Mesendoderm (in vitro differentiated cells): ENCODE measurements at regions not wholly inside any gene's neighbourhood (a gene's known extent, or its start where the extent isn't known, plus 50 kb on each side); places are given as distances from the start of the nearest gene placed in this dataset.

Source experiments
- DNase-seq: peaks from one replicate; pipeline ENCODE4 v3.0.0; 2013
- H2AK5ac ChIP-seq: 2 replicates; pipeline ENCODE4 v1.6.1; 2013; ENCODE audit warnings: low read length, inconsistent platforms
- H2BK120ac ChIP-seq: 2 replicates; pipeline ENCODE4 v1.6.1; 2013; ENCODE audit warnings: low read depth, mild to moderate bottlenecking, low read length, moderate library complexity, mixed read lengths
- H2BK15ac ChIP-seq: replicated peaks from 2 replicates; pipeline ENCODE4 v1.6.1; 2013; ENCODE audit warnings: low read depth, mild to moderate bottlenecking, moderate library complexity
- H2BK5ac ChIP-seq: 2 replicates; pipeline ENCODE4 v1.6.1; 2013; ENCODE audit warnings: low read length, inconsistent platforms
- H3K18ac ChIP-seq: 2 replicates; pipeline ENCODE4 v1.6.1; 2013; ENCODE audit warnings: mild to moderate bottlenecking, low read length, mixed read lengths
- H3K23ac ChIP-seq: one replicate; pipeline ENCODE4 v1.6.1; 2013; ENCODE audit warnings: low read length
- H3K27ac ChIP-seq: 2 replicates; pipeline ENCODE4 v1.5.1; 2013; ENCODE audit warnings: low read depth, mild to moderate bottlenecking, inconsistent platforms, low read length, moderate library complexity
- H3K27me3 ChIP-seq: 2 replicates; pipeline ENCODE4 v1.6.1; 2013; ENCODE audit warnings: low read length, control low read depth, mild to moderate bottlenecking, inconsistent platforms; ENCODE audit not compliant: insufficient read depth, poor library complexity
- H3K36me3 ChIP-seq: 2 replicates; pipeline ENCODE4 v1.6.1; 2013; ENCODE audit warnings: low read length, inconsistent platforms; ENCODE audit not compliant: control insufficient read depth, insufficient read depth
- H3K4ac ChIP-seq: one replicate; pipeline ENCODE4 v1.6.1; 2013; ENCODE audit warnings: low read depth, mild to moderate bottlenecking, low read length, moderate library complexity
- H3K4me1 ChIP-seq: 2 replicates; pipeline ENCODE4 v1.6.1; 2013; ENCODE audit warnings: low read depth, low read length, inconsistent platforms; ENCODE audit not compliant: control insufficient read depth
- H3K4me2 ChIP-seq: 2 replicates; pipeline ENCODE4 v1.6.1; 2013; ENCODE audit warnings: low read length
- H3K4me3 ChIP-seq: 2 replicates; pipeline ENCODE4 v1.5.1; 2013; ENCODE audit warnings: mild to moderate bottlenecking, low read length
- H3K56ac ChIP-seq: one replicate; pipeline ENCODE4 v1.6.1; 2013; ENCODE audit warnings: low read length
- H3K79me1 ChIP-seq: 2 replicates; pipeline ENCODE4 v1.6.1; 2013; ENCODE audit warnings: low read length, inconsistent platforms
- H3K79me2 ChIP-seq: 2 replicates; pipeline ENCODE4 v1.6.1; 2013; ENCODE audit warnings: mild to moderate bottlenecking, low read length; ENCODE audit not compliant: control insufficient read depth, insufficient read depth
- H3K9ac ChIP-seq: 2 replicates; pipeline ENCODE4 v1.6.1; 2013; ENCODE audit warnings: low read length, inconsistent platforms
- H4K5ac ChIP-seq: one replicate; pipeline ENCODE4 v1.6.1; 2013; ENCODE audit warnings: low read length
- H4K8ac ChIP-seq: one replicate; pipeline ENCODE4 v1.6.1; 2013; ENCODE audit warnings: low read depth, mild to moderate bottlenecking, control low read depth, low read length, moderate library complexity
- WGBS: extraction: QIAGEN DNeasy Blood & Tissue Kit; methylation state at CpG from one replicate; pipeline ENCODE4 v1.1.7; 2013; ENCODE audit warnings: low lambda C conversion rate, missing lambda C conversion rate; ENCODE audit not compliant: insufficient coverage; ENCODE audit errors: extremely low coverage; 5-methylcytosine and 5-hydroxymethylcytosine counted together

DNA sequence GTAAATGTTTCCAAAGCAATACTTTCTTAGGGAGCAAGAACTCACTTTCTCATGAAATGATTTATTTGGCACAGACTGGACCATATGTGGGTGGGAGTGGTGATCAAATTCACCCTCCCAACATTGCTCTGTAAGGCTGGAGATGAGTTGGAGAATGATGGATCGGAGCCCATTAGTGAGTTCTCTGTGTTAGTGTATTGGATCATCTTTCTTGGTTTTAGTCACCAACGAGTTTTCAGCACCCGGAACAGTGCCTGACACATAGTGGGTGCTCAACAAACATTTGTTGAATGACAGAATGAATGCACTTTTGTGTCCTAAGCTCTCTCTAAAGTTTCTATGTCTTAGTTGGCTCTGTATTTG is 104.5 kb upstream of the FAM20A start:
- no peak overlapping the region for H3K56ac ChIP-seq
- H3K4ac ChIP-seq: no peak overlapping the region
- H2BK120ac ChIP-seq: no peak overlapping the region
- peaks cover 6% of the 10 kb centered on the region for H3K4me1 ChIP-seq
- H2BK5ac ChIP-seq: no peak overlapping the region
- H3K18ac ChIP-seq: no peak overlapping the region
- WGBS: no CpG with 5 or more reads among the region's 3 CpGs
- no peaks in the 10 kb centered on the region for H3K36me3 ChIP-seq
- H3K27me3 ChIP-seq: no peaks in the 10 kb centered on the region
- no peak overlapping the region for H3K9ac ChIP-seq
- H3K27ac ChIP-seq: no peak overlapping the region
- H3K79me1 ChIP-seq: no peaks in the 10 kb centered on the region
- H3K79me2 ChIP-seq: no peaks in the 10 kb centered on the region
- H4K8ac ChIP-seq: no peak overlapping the region
- no peak overlapping the region for H2AK5ac ChIP-seq
- H4K5ac ChIP-seq: no peak overlapping the region
- no peak overlapping the region for H3K4me2 ChIP-seq
- no peak overlapping the region for H3K23ac ChIP-seq
- H2BK15ac ChIP-seq: no peak overlapping the region
- no peak overlapping the region for H3K4me3 ChIP-seq
- DNase-seq: no peak

- H4K8ac ChIP-seq: no peak overlapping the region
- no peaks in the 10 kb centered on the region for H3K27me3 ChIP-seq
- H3K9ac ChIP-seq: no peak overlapping the region
- no peaks in the 10 kb centered on the region for H3K79me2 ChIP-seq
- WGBS: no CpG with 5 or more reads among the region's 11 CpGs
- no peak overlapping the region for H2BK5ac ChIP-seq
- no peak overlapping the region for H3K56ac ChIP-seq
- no peak overlapping the region for H2BK120ac ChIP-seq
- H3K23ac ChIP-seq: no peak overlapping the region
- H3K4me2 ChIP-seq: no peak overlapping the region
- no peak overlapping the region for H3K4ac ChIP-seq
- H2AK5ac ChIP-seq: no peak overlapping the region
- H3K27ac ChIP-seq: no peak overlapping the region
- H3K79me1 ChIP-seq: no peaks in the 10 kb centered on the region
- H3K4me3 ChIP-seq: no peak overlapping the region
- H3K18ac ChIP-seq: no peak overlapping the region
- DNase-seq: no peak
- peaks cover 7% of the 10 kb centered on the region for H3K4me1 ChIP-seq
- H4K5ac ChIP-seq: no peak overlapping the region
- no peak overlapping the region for H2BK15ac ChIP-seq
- H3K36me3 ChIP-seq: no peaks in the 10 kb centered on the region
These were observed 103.9 kb upstream of the FAM20A start for GRCh38 chr17:68704871-68705713.

- H3K79me1 ChIP-seq: no peaks in the 10 kb centered on the region
- H3K9ac ChIP-seq: no peak overlapping the region
- H3K4me2 ChIP-seq: no peak overlapping the region
- no peak overlapping the region for H4K8ac ChIP-seq
- no peaks in the 10 kb centered on the region for H3K27me3 ChIP-seq
- H2BK15ac ChIP-seq: no peak overlapping the region
- no peak overlapping the region for H3K23ac ChIP-seq
- H3K79me2 ChIP-seq: no peaks in the 10 kb centered on the region
- H3K4ac ChIP-seq: no peak overlapping the region
- no peak overlapping the region for H2AK5ac ChIP-seq
- H2BK5ac ChIP-seq: no peak overlapping the region
- H3K36me3 ChIP-seq: no peaks in the 10 kb centered on the region
- H3K4me1 ChIP-seq: peaks cover 9% of the 10 kb centered on the region
- H3K18ac ChIP-seq: no peak overlapping the region
- no peak overlapping the region for H3K27ac ChIP-seq
- H3K56ac ChIP-seq: no peak overlapping the region
- H4K5ac ChIP-seq: no peak overlapping the region
- no peak overlapping the region for H3K4me3 ChIP-seq
- no CpG with 5 or more reads among the region's 2 CpGs for WGBS
- peak; percentile 97 for DNase-seq
- no peak overlapping the region for H2BK120ac ChIP-seq
These were observed 99.9 kb upstream of the FAM20A start for GRCh38 chr17:68701046-68701445.

- no peak overlapping the region for H2BK15ac ChIP-seq
- no peak overlapping the region for H4K5ac ChIP-seq
- no peak overlapping the region for H3K4me3 ChIP-seq
- no peak overlapping the region for H3K4ac ChIP-seq
- H3K4me2 ChIP-seq: no peak overlapping the region
- peaks cover 9% of the 10 kb centered on the region for H3K4me1 ChIP-seq
- no peaks in the 10 kb centered on the region for H3K27me3 ChIP-seq
- no CpG with 5 or more reads among the region's 4 CpGs for WGBS
- no peak overlapping the region for H4K8ac ChIP-seq
- no peak for DNase-seq
- peak overlapping the region; percentile 77 for H3K18ac ChIP-seq
- H3K56ac ChIP-seq: peak overlapping the region; percentile 29
- no peak overlapping the region for H3K23ac ChIP-seq
- H2AK5ac ChIP-seq: no peak overlapping the region
- H2BK120ac ChIP-seq: peak overlapping the region; percentile 74
- H2BK5ac ChIP-seq: no peak overlapping the region
- peak overlapping the region; percentile 31 for H3K27ac ChIP-seq
- H3K9ac ChIP-seq: no peak overlapping the region
- H3K36me3 ChIP-seq: no peaks in the 10 kb centered on the region
- H3K79me2 ChIP-seq: no peaks in the 10 kb centered on the region
- H3K79me1 ChIP-seq: no peaks in the 10 kb centered on the region
These were observed 99.3 kb upstream of the FAM20A start for GRCh38 chr17:68700421-68700820.

GRCh38 chr17:68699936-68700335 is 98.8 kb upstream of the FAM20A start:
- peak; percentile 54 for DNase-seq
- H3K4me1 ChIP-seq: peaks cover 9% of the 10 kb centered on the region

DNA sequence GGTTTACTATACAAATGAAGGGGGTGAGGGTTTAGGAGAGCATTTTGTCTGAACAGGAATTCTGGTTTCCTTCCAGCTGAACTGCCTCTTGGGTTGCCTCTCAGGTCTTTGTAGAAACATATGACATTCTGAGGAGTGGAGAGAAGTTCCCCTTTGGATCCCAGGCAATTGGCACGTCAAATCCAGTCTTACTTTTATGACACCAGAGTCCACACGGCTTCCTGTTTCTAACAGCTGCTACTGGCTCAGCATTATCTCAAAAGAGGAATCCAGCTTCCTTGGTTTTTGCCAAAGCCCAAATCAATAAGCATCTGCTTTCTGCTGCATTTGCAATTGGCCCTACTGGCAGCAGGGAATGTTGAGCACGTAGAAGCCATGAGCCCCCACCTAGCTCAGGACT is 97.6 kb upstream of the FAM20A start:
- Histone ChIP-seq H3K79me1 (no peaks in the 10 kb centered on the region), H3K4me3 (no peak overlapping the region), H3K79me2 (no peaks in the 10 kb centered on the region), H2BK15ac (peak overlapping the region; percentile 62), H2BK5ac (peak overlapping the region; percentile 48), H3K4me1 (peaks cover 9% of the 10 kb centered on the region), H2AK5ac (peak overlapping the region; percentile 3), H3K23ac (no peak overlapping the region), H3K56ac (no peak overlapping the region), H3K27ac (no peak overlapping the region), H4K8ac (no peak overlapping the region), H2BK120ac (peak overlapping the region; percentile 68), H3K9ac (no peak overlapping the region), H3K4me2 (no peak overlapping the region), H3K27me3 (no peaks in the 10 kb centered on the region), H4K5ac (no peak overlapping the region), H3K18ac (peak overlapping the region; percentile 43), H3K36me3 (no peaks in the 10 kb centered on the region), H3K4ac (peak overlapping the region; percentile 59)
- DNase-seq: no peak
- no CpG with 5 or more reads among the region's 3 CpGs for WGBS

More at GRCh38 chr17:68699936-68700335, 98.8 kb upstream of the FAM20A start:
- Histone ChIP-seq H3K79me2 (no peaks in the 10 kb centered on the region), H3K27ac (no peak overlapping the region), H3K23ac (no peak overlapping the region), H3K56ac (peak overlapping the region; percentile 29), H3K79me1 (no peaks in the 10 kb centered on the region), H2BK15ac (no peak overlapping the region), H3K4ac (no peak overlapping the region), H2BK5ac (no peak overlapping the region), H2BK120ac (peak overlapping the region; percentile 74), H2AK5ac (no peak overlapping the region), H3K36me3 (no peaks in the 10 kb centered on the region), H3K9ac (no peak overlapping the region), H3K4me2 (no peak overlapping the region), H4K5ac (no peak overlapping the region), H3K18ac (peak overlapping the region; percentile 77), H4K8ac (no peak overlapping the region), H3K27me3 (no peaks in the 10 kb centered on the region), H3K4me3 (no peak overlapping the region)
- no CpG with 5 or more reads among the region's 6 CpGs for WGBS
